ENCODE measurements at regions not wholly inside any gene's neighbourhood (a gene's known extent, or its start where the extent isn't known, plus 50 kb on each side); places are given as distances from the start of the nearest gene placed in this dataset.

GRCh38 chr18:7470101-7470500 is 97.0 kb upstream of the PTPRM start:
- TF ChIP-seq EZH2 (IDR thresholded peaks at IDR 0.05) (no peak), ATF3 (IDR thresholded peaks at IDR 0.05) (no peak), ZBTB33 (IDR thresholded peaks at IDR 0.05; ENCODE audit: extremely low read depth, insufficient replicate concordance, low read length) (no peak)
- TF ChIP-seq, protein P1, sequence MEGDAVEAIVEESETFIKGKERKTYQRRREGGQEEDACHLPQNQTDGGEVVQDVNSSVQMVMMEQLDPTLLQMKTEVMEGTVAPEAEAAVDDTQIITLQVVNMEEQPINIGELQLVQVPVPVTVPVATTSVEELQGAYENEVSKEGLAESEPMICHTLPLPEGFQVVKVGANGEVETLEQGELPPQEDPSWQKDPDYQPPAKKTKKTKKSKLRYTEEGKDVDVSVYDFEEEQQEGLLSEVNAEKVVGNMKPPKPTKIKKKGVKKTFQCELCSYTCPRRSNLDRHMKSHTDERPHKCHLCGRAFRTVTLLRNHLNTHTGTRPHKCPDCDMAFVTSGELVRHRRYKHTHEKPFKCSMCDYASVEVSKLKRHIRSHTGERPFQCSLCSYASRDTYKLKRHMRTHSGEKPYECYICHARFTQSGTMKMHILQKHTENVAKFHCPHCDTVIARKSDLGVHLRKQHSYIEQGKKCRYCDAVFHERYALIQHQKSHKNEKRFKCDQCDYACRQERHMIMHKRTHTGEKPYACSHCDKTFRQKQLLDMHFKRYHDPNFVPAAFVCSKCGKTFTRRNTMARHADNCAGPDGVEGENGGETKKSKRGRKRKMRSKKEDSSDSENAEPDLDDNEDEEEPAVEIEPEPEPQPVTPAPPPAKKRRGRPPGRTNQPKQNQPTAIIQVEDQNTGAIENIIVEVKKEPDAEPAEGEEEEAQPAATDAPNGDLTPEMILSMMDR (IDR thresholded peaks at IDR 0.05 in 2 of 3, conservative IDR thresholded peaks at IDR 0.05 in 1 of 3; ENCODE audit: borderline replicate concordance in 1 of 3, insufficient read depth in 1 of 3, low read depth in 2 of 3, low read length in 2 of 3), result no peak

All from HCT116 (cell line).